SU-DHL-6 (cell line): ENCODE measurements at regions not wholly inside any gene's neighbourhood (a gene's known extent, or its start where the extent isn't known, plus 50 kb on each side); places are given as distances from the start of the nearest gene placed in this dataset.

ENCODE experiments used
- EZH2phosphoT487 ChIP-seq: fragments of 200-600 bp; sonication (generic), shearing (Covaris generic); conservative IDR thresholded peaks from 2 replicates; pipeline ENCODE4 v1.6.1; 2018; ENCODE audit warnings: mild to moderate bottlenecking, antibody characterized with exemption, low read length, moderate library complexity, mixed read lengths
- TF ChIP-seq, protein P1 (sequence below): fragments of 200-600 bp; sonication (generic); IDR thresholded peaks from one replicate; pipeline ENCODE4 v1.5.1; 2017; ENCODE audit warnings: antibody characterized with exemption, mild to moderate bottlenecking, low read length, moderate library complexity; ENCODE audit not compliant: insufficient read depth, poor library complexity, severe bottlenecking

DNA sequence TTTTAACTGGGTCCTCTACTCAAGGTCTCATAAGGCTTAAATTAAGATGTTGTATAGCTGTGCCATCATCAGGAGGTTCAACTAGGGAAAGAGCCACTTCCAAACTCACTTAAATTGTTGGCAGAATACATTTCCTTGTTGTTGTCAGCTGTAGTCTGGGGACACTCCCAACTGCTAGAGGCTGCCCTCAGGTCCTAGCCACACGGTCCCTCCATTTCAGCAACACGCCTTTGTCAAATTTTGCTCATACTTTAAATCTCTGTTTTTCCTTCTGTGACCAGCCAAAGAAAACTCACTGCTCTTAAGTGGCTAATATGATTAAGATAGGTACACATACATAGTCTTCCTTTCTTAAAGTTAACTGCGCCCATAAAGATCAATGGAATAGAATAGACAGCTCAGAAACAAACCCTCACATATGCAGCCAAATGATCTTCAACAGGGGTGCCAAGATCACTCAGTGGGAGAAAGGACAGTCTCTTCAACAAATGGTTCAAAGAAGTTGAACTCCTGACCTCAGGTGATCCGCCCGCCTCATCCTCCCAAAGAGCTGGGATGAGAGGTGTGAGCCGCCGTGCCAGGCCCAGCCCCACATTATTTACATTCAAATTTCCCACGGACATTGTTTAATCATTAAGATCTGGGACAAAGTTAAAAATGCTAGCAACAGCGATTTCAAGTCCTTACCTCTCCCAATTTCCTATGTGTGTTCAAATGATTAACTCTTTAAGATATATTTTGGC lies 76.4 kb upstream of the ELOVL5 start:
- TF ChIP-seq, protein P1, sequence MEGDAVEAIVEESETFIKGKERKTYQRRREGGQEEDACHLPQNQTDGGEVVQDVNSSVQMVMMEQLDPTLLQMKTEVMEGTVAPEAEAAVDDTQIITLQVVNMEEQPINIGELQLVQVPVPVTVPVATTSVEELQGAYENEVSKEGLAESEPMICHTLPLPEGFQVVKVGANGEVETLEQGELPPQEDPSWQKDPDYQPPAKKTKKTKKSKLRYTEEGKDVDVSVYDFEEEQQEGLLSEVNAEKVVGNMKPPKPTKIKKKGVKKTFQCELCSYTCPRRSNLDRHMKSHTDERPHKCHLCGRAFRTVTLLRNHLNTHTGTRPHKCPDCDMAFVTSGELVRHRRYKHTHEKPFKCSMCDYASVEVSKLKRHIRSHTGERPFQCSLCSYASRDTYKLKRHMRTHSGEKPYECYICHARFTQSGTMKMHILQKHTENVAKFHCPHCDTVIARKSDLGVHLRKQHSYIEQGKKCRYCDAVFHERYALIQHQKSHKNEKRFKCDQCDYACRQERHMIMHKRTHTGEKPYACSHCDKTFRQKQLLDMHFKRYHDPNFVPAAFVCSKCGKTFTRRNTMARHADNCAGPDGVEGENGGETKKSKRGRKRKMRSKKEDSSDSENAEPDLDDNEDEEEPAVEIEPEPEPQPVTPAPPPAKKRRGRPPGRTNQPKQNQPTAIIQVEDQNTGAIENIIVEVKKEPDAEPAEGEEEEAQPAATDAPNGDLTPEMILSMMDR: no peak
- TF ChIP-seq EZH2phosphoT487: no peak
